DND-41 (cell line): ENCODE measurements at regions not wholly inside any gene's neighbourhood (a gene's known extent, or its start where the extent isn't known, plus 50 kb on each side); places are given as distances from the start of the nearest gene placed in this dataset.

ENCODE experiments used
- CTCF ChIP-seq: IDR thresholded peaks from 2 replicates; pipeline ENCODE4 v1.5.1; 2012; ENCODE audit warnings: borderline replicate concordance, low read length, moderate library complexity, mild to moderate bottlenecking; ENCODE audit not compliant: poor library complexity, severe bottlenecking; ENCODE audit errors: extremely low read depth
- EZH2 ChIP-seq: IDR thresholded peaks from 3 replicates; pipeline ENCODE4 v1.6.1; 2012; ENCODE audit warnings: borderline replicate concordance, low read depth, mild to moderate bottlenecking, moderate library complexity, low read length, inconsistent platforms; ENCODE audit not compliant: severe bottlenecking

DNA sequence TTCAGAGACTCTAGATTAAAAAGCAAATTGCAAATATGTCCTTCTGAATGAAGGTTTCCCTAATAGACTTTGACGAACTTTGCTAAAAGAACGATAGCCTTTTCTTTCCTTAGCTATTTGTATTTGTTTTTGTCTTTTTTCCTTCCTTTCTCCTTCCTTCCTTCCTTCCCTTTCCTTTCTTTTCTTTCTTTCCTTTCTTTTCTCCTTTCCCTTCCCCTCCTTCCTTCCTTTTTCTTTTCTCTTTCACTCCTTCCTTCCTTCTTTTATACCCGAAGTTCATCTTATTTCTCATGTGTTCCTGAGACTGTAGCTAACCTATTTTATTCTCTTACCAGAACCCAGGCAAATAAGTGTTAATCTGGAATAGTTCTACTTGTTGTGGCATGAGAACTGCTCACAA, 381.2 kb upstream of the RUNX1 start:
- TF ChIP-seq EZH2 = no peak
- TF ChIP-seq CTCF = no peak
